Fibroblast of lung (primary cell): ENCODE measurements at regions not wholly inside any gene's neighbourhood (a gene's known extent, or its start where the extent isn't known, plus 50 kb on each side); places are given as distances from the start of the nearest gene placed in this dataset.
A peak's percentile ranks its signal among the peaks of the same experiment; 100 is the strongest.

Experiments
- DNase-seq, 2 donors: peaks; one replicate each; pipeline versions ENCODE4 v3.0.0 to v3.0.0-alpha.2; 2010; ENCODE audit warnings: low read depth in 2 of 2
- H2AFZ ChIP-seq: 2 replicates; pipeline ENCODE4 v1.5.1; 2012; ENCODE audit warnings: low read length, control low read depth, inconsistent platforms
- H3K27ac ChIP-seq: 2 replicates; pipeline ENCODE4 v1.5.1; 2011; ENCODE audit warnings: low read length, control low read depth; ENCODE audit not compliant: insufficient read depth
- H3K27me3 ChIP-seq: 2 replicates; pipeline ENCODE4 v1.5.1; 2011; ENCODE audit warnings: mild to moderate bottlenecking, low read length; ENCODE audit not compliant: control insufficient read depth, insufficient read depth
- H3K36me3 ChIP-seq: 2 replicates; pipeline ENCODE4 v1.5.1; 2011; ENCODE audit warnings: low read length; ENCODE audit not compliant: control insufficient read depth, insufficient read depth
- H3K4me1 ChIP-seq: 2 replicates; pipeline ENCODE4 v1.5.1; 2011; ENCODE audit warnings: low read length; ENCODE audit not compliant: control insufficient read depth, insufficient read depth; ENCODE audit errors: extremely low read depth
- H3K4me2 ChIP-seq: 2 replicates; pipeline ENCODE4 v1.5.1; 2011; ENCODE audit warnings: low read length, control low read depth; ENCODE audit not compliant: insufficient read depth; ENCODE audit errors: extremely low read depth
- H3K4me3 ChIP-seq, 4 experiments: fragments of 200-600 bp in 1 of 4; sonication (generic) in 1 of 4; replicated peaks in 1 of 4; 2 replicates each; pipeline ENCODE4 v1.5.1; 2011 to 2016; ENCODE audit warnings: low read length in 4 of 4, low read depth in 3 of 4, mild to moderate bottlenecking in 3 of 4, control low read depth in 2 of 4, inconsistent platforms in 1 of 4, mixed read lengths in 1 of 4; ENCODE audit not compliant: insufficient read depth in 1 of 4; ENCODE audit errors: control extremely low read depth in 1 of 4
- H3K79me2 ChIP-seq: 2 replicates; pipeline ENCODE4 v1.5.1; 2012; ENCODE audit warnings: mild to moderate bottlenecking, low read length, inconsistent platforms; ENCODE audit not compliant: control insufficient read depth, insufficient read depth
- H3K9ac ChIP-seq: 2 replicates; pipeline ENCODE4 v1.5.1; 2011; ENCODE audit warnings: mild to moderate bottlenecking, low read length, control low read depth; ENCODE audit not compliant: insufficient read depth
- H3K9me3 ChIP-seq: 2 replicates; pipeline ENCODE4 v1.5.1; 2012; ENCODE audit warnings: low read depth, low read length; ENCODE audit not compliant: control insufficient read depth, insufficient read depth
- H4K20me1 ChIP-seq: 2 replicates; pipeline ENCODE4 v1.5.1; 2011; ENCODE audit warnings: low read length; ENCODE audit not compliant: control insufficient read depth, insufficient read depth; ENCODE audit errors: extremely low read depth
- CTCF ChIP-seq, 2 donors: IDR thresholded peaks in 1 of 2; conservative IDR thresholded peaks in 1 of 2; 1 replicate in 1 of 2; 2 replicates in 1 of 2; pipeline ENCODE4 v1.5.1; 2011 to 2012; ENCODE audit warnings: low read length in 2 of 2, control low read depth in 1 of 2, inconsistent platforms in 1 of 2, low read depth in 1 of 2, mild to moderate bottlenecking in 1 of 2
- EZH2 ChIP-seq: IDR thresholded peaks from 2 replicates; pipeline ENCODE4 v1.5.1; 2012; ENCODE audit warnings: low read length, control low read depth, mild to moderate bottlenecking; ENCODE audit errors: missing control alignments

GRCh38 chr1:96553811-96554210 lies 167.8 kb upstream of the PTBP2 start:
- no peaks in the 10 kb centered on the region for H3K9me3 ChIP-seq
- H3K4me3 ChIP-seq = no peak overlapping the region
- H3K4me1 ChIP-seq = no peaks in the 10 kb centered on the region
- no peak overlapping the region for H3K27ac ChIP-seq
- DNase-seq = no peak
- H3K79me2 ChIP-seq = no peaks in the 10 kb centered on the region
- no peak overlapping the region for H2AFZ ChIP-seq
- H4K20me1 ChIP-seq = no peaks in the 10 kb centered on the region
- H3K4me2 ChIP-seq = no peak overlapping the region
- no peak for TF ChIP-seq EZH2
- TF ChIP-seq CTCF (conservative IDR thresholded peaks at IDR 0.05 in 1 of 2, IDR thresholded peaks at IDR 0.05 in 1 of 2; ENCODE audit: low read depth in 1 of 2, low read length in 2 of 2) = no peak
- H3K36me3 ChIP-seq = no peaks in the 10 kb centered on the region
- H3K27me3 ChIP-seq = no peaks in the 10 kb centered on the region
- H3K9ac ChIP-seq = no peak overlapping the region

GRCh38 chr1:96554364-96554763 lies 167.2 kb upstream of the PTBP2 start:
- Histone ChIP-seq H3K4me3 (no peak overlapping the region), H3K4me2 (no peak overlapping the region), H3K36me3 (no peaks in the 10 kb centered on the region), H3K79me2 (no peaks in the 10 kb centered on the region), H3K9ac (no peak overlapping the region), H3K27ac (no peak overlapping the region), H3K4me1 (no peaks in the 10 kb centered on the region), H3K27me3 (no peaks in the 10 kb centered on the region), H3K9me3 (no peaks in the 10 kb centered on the region), H4K20me1 (no peaks in the 10 kb centered on the region), H2AFZ (no peak overlapping the region)
- no peak for DNase-seq
- TF ChIP-seq CTCF (conservative IDR thresholded peaks at IDR 0.05 in 1 of 2, IDR thresholded peaks at IDR 0.05 in 1 of 2; ENCODE audit: low read depth in 1 of 2, low read length in 2 of 2) = no peak
- TF ChIP-seq EZH2 = no peak

DNA sequence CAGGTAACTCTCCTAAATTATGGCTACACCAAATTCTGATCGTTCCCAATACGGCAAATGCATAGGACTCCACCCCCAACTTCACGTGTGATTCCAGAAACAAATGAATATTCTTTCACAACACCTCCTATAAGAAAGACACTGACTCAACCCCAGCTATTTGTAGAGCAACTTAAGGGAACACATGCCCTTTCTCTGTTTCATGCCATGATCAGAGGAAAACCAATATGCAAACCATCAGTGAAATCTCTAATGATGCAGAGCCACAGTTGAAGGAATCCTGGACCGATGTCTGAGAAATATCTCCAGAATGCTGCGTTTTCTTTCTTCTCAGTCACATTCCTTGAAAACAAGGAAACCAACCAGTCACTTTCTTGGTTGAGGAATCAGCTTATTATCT lies 164.2 kb upstream of the PTBP2 start:
- Histone ChIP-seq H3K4me3 (no peak overlapping the region), H3K4me2 (no peak overlapping the region), H3K4me1 (peaks cover 7% of the 10 kb centered on the region), H3K9ac (no peak overlapping the region), H3K79me2 (no peaks in the 10 kb centered on the region), H3K27me3 (no peaks in the 10 kb centered on the region), H4K20me1 (no peaks in the 10 kb centered on the region), H3K36me3 (no peaks in the 10 kb centered on the region), H3K27ac (no peak overlapping the region), H3K9me3 (no peaks in the 10 kb centered on the region), H2AFZ (peak overlapping the region; percentile 11)
- DNase-seq = peak; percentile 21 to 40
- TF ChIP-seq EZH2 = no peak
- no peak for TF ChIP-seq CTCF (conservative IDR thresholded peaks at IDR 0.05 in 1 of 2, IDR thresholded peaks at IDR 0.05 in 1 of 2; ENCODE audit: low read depth in 1 of 2, low read length in 2 of 2)
